Smooth muscle cell (in vitro differentiated cells): ENCODE measurements at regions not wholly inside any gene's neighbourhood (a gene's known extent, or its start where the extent isn't known, plus 50 kb on each side); places are given as distances from the start of the nearest gene placed in this dataset.

Source experiments
- DNase-seq: peaks from one replicate; lab custom pipeline; 2025; ENCODE audit not compliant: unreplicated experiment; lab: John Stamatoyannopoulos, UW
- H2AFZ ChIP-seq: fragments of 200-600 bp; sonication (generic); 2 replicates; pipeline ENCODE4 v1.6.0; 2016; ENCODE audit warnings: antibody characterized with exemption, low read depth, mild to moderate bottlenecking
- H3F3A ChIP-seq: fragments of 200-600 bp; sonication (generic); 2 replicates; pipeline ENCODE4 v1.6.0; 2017; ENCODE audit warnings: antibody characterized with exemption, low read depth
- H3K27ac ChIP-seq: fragments of 200-600 bp; sonication (generic); 2 replicates; pipeline ENCODE4 v1.5.1; 2016; ENCODE audit warnings: low read depth, mild to moderate bottlenecking
- H3K27me3 ChIP-seq: fragments of 200-600 bp; sonication (generic); 2 replicates; pipeline ENCODE4 v1.6.1; 2016; ENCODE audit warnings: low read depth, mild to moderate bottlenecking
- H3K36me3 ChIP-seq: fragments of 200-600 bp; sonication (generic); 2 replicates; pipeline ENCODE4 v1.5.1; 2016; ENCODE audit warnings: low read depth
- H3K4me1 ChIP-seq: fragments of 200-600 bp; sonication (generic); 2 replicates; pipeline ENCODE4 v1.5.1; 2016; ENCODE audit warnings: low read depth
- H3K4me2 ChIP-seq: fragments of 200-600 bp; sonication (generic); 2 replicates; pipeline ENCODE4 v1.6.0; 2016; ENCODE audit warnings: mild to moderate bottlenecking
- H3K4me3 ChIP-seq: fragments of 200-600 bp; sonication (generic); 2 replicates; pipeline ENCODE4 v1.5.1; 2016; ENCODE audit warnings: mild to moderate bottlenecking
- H3K79me2 ChIP-seq: fragments of 200-600 bp; sonication (generic); 2 replicates; pipeline ENCODE4 v1.6.0; 2016; ENCODE audit warnings: low read depth, mild to moderate bottlenecking
- H3K9ac ChIP-seq: fragments of 200-600 bp; sonication (generic); 2 replicates; pipeline ENCODE4 v1.6.0; 2016; ENCODE audit warnings: low read depth
- H3K9me3 ChIP-seq: fragments of 200-600 bp; sonication (generic); replicated peaks from 2 replicates; pipeline ENCODE4 v1.5.1; 2016; ENCODE audit warnings: low read depth
- H4K20me1 ChIP-seq: fragments of 200-600 bp; sonication (generic); 2 replicates; pipeline ENCODE4 v1.6.0; 2016; ENCODE audit warnings: low read depth
- CTCF ChIP-seq: fragments of 200-600 bp; sonication (generic); IDR thresholded peaks from 2 replicates; pipeline ENCODE4 v1.5.1; 2017; ENCODE audit warnings: borderline replicate concordance, mild to moderate bottlenecking, antibody characterized with exemption; ENCODE audit not compliant: insufficient read depth, poor library complexity, severe bottlenecking
- WGBS: methylation state at CpG from one replicate; pipeline ENCODE4 v1.1.7; 2016; ENCODE audit warnings: low lambda C conversion rate; 5-methylcytosine and 5-hydroxymethylcytosine counted together

- Histone ChIP-seq H3K9ac (no peak overlapping the region), H3K36me3 (no peaks in the 10 kb centered on the region), H2AFZ (no peak overlapping the region), H3K27me3 (no peaks in the 10 kb centered on the region), H3K27ac (no peak overlapping the region), H3K4me2 (no peak overlapping the region), H3K4me1 (no peaks in the 10 kb centered on the region), H3K9me3 (no peaks in the 10 kb centered on the region), H3K79me2 (no peaks in the 10 kb centered on the region), H3F3A (no peaks in the 10 kb centered on the region), H4K20me1 (no peaks in the 10 kb centered on the region), H3K4me3 (no peak overlapping the region)
- WGBS, result 80% methylated on average over 4 of the region's 4 CpGs
- DNase-seq, result no peak
- TF ChIP-seq CTCF, result no peak
Measured at GRCh38 chr10:57754803-57755202, 512.9 kb downstream of the IPMK start.

GRCh38 chr10:57743711-57744110, 524.0 kb downstream of the IPMK start:
- H3K9me3 ChIP-seq, result no peaks in the 10 kb centered on the region
- no peak overlapping the region for H3K4me2 ChIP-seq
- H3K9ac ChIP-seq, result no peak overlapping the region
- no peaks in the 10 kb centered on the region for H4K20me1 ChIP-seq
- H3F3A ChIP-seq, result no peaks in the 10 kb centered on the region
- H3K36me3 ChIP-seq, result no peaks in the 10 kb centered on the region
- H3K27ac ChIP-seq, result no peak overlapping the region
- no peaks in the 10 kb centered on the region for H3K4me1 ChIP-seq
- DNase-seq, result no peak
- no peaks in the 10 kb centered on the region for H3K27me3 ChIP-seq
- H3K4me3 ChIP-seq, result no peak overlapping the region
- TF ChIP-seq CTCF, result no peak
- WGBS, result 100% methylated on average over 1 of the region's 1 CpG
- H2AFZ ChIP-seq, result no peak overlapping the region
- no peaks in the 10 kb centered on the region for H3K79me2 ChIP-seq

GRCh38 chr10:57741751-57742150, 525.9 kb downstream of the IPMK start:
- no peak for TF ChIP-seq CTCF
- Histone ChIP-seq H3F3A (no peaks in the 10 kb centered on the region), H3K27ac (no peak overlapping the region), H3K27me3 (no peaks in the 10 kb centered on the region), H3K9me3 (no peaks in the 10 kb centered on the region), H3K36me3 (no peaks in the 10 kb centered on the region), H3K4me2 (no peak overlapping the region), H4K20me1 (no peaks in the 10 kb centered on the region), H3K4me3 (no peak overlapping the region), H3K9ac (no peak overlapping the region), H3K79me2 (no peaks in the 10 kb centered on the region), H3K4me1 (no peaks in the 10 kb centered on the region), H2AFZ (no peak overlapping the region)
- WGBS, result 96% methylated on average over 3 of the region's 3 CpGs
- DNase-seq, result no peak

- H3K36me3 ChIP-seq, result no peaks in the 10 kb centered on the region
- H2AFZ ChIP-seq, result no peak overlapping the region
- no peaks in the 10 kb centered on the region for H3F3A ChIP-seq
- no peaks in the 10 kb centered on the region for H3K4me1 ChIP-seq
- H3K79me2 ChIP-seq, result no peaks in the 10 kb centered on the region
- no peaks in the 10 kb centered on the region for H3K9me3 ChIP-seq
- DNase-seq, result no peak
- 83% methylated on average over 1 of the region's 1 CpG for WGBS
- no peak overlapping the region for H3K4me2 ChIP-seq
- no peak overlapping the region for H3K9ac ChIP-seq
- no peaks in the 10 kb centered on the region for H3K27me3 ChIP-seq
- no peak overlapping the region for H3K27ac ChIP-seq
- H4K20me1 ChIP-seq, result no peaks in the 10 kb centered on the region
- no peak for TF ChIP-seq CTCF
- H3K4me3 ChIP-seq, result no peak overlapping the region
Measured at GRCh38 chr10:57723305-57723704, 544.4 kb downstream of the IPMK start.
